ENCODE measurements at regions not wholly inside any gene's neighbourhood (a gene's known extent, or its start where the extent isn't known, plus 50 kb on each side); places are given as distances from the start of the nearest gene placed in this dataset.
"Not testable (repeated sequence)": the region's sequence is repeated elsewhere in the genome, so short reads cannot be mapped to it uniquely, and the experiment has no call there.

DNA sequence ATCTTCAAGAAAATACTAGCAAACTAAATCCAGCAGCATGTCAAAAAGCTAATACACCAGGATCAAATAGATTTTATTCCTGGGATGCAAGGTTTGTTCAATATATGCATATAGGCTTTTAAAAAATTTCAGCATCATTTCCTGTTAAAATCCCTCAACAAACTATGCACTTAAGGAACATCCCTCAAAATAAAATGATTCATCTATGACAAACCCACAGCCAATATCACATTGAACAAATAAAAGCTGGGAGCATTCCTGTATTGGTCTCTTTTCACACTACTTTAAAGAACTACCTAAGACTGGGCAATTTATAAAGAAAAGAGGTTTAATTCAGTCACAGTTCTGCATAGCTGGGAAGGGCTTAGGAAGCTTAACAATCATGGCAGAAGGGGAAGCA lies 726.7 kb downstream of the GRXCR1 start:
- no peak for DNase-seq (ENCODE audit: low read depth in 2 of 2)

GRCh38 chr4:43637893-43638292 lies 745.4 kb downstream of the GRXCR1 start:
- not testable (repeated sequence) for DNase-seq (ENCODE audit: low read depth in 2 of 2)

- no peak for DNase-seq (ENCODE audit: low read depth in 2 of 2)
Observed at GRCh38 chr4:43651991-43652390, 759.5 kb downstream of the GRXCR1 start.

DNA sequence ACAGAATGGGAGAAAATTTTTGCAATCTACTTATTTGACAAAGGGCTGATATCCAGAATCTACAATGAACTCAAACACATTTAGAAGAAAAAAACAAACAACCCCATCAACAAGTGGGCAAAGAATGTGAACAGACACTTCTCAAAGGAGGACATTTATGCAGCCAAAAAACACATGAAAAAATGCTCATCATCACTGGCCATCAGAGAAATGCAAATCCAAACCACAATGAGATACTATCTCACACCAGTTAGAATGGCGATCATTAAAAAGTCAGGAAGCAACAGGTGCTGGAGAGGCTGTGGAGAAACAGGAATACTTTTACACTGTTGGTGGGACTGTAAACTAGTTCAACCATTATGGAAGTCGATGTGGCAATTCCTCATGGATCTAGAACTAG lies 767.0 kb downstream of the GRXCR1 start:
- not testable (repeated sequence) for DNase-seq (ENCODE audit: low read depth in 2 of 2)

DNA sequence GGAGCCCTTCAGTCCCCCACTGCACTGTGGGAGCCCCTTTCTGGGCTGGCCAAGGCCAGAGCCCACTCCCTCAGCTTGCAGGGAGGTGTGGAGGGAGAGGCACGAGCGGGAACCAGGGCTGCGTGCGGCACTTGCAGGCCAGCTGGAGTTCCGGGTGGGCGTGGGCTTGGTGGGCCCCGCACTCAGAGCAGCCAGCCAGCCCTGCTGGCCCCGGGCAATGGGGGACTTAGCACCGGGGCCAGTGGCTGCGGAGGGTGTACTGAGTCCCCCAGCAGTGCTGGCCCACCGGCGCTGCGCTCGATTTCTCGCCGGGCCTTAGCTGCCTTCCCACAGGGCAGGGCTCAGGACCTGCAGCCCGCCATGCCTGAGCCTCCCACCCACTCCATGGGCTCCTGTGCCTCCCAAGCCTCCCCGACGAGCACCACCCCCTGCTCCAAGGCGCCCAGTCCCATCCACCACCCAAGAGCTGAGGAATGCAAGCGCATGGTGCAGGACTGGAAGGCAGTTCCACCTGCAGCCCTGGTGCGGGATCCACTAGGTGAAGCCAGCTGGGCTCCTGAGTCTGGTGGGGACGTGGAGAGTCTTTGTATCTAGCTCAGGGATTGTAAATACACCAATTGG lies 776.2 kb downstream of the KCTD8 start:
- DNase-seq (ENCODE audit: low read depth in 2 of 2): not testable (repeated sequence)

GRCh38 chr4:43680421-43680820 lies 768.2 kb downstream of the KCTD8 start:
- no peak for DNase-seq (ENCODE audit: low read depth in 2 of 2)

GRCh38 chr4:43682551-43682950 lies 766.1 kb downstream of the KCTD8 start:
- no peak for DNase-seq (ENCODE audit: low read depth in 2 of 2)

DNA sequence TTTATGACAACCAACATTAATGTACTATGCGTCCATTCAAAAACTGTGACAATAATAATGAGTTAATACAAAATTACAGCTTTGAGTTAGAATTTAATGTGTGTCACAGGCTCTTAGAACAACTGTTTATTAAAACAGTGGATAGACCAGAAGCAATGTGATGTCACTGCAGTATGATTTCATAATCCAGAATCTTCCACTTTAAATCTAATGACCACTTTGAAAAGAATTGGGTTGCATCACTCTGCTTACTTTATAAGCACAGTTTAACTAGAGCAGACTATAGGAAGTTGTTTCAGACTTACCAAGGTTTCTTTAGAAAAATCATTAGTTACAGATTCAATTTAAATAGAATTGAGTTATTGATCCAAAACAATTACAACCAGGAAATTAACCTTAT lies 758.5 kb downstream of the KCTD8 start:
- DNase-seq (ENCODE audit: low read depth in 2 of 2): no peak

GRCh38 chr4:43693876-43694275 lies 754.7 kb downstream of the KCTD8 start:
- DNase-seq (ENCODE audit: low read depth in 2 of 2): no peak

- DNase-seq (ENCODE audit: low read depth in 2 of 2): no peak
Observed at GRCh38 chr4:43709443-43709842, 739.2 kb downstream of the KCTD8 start.

DNA sequence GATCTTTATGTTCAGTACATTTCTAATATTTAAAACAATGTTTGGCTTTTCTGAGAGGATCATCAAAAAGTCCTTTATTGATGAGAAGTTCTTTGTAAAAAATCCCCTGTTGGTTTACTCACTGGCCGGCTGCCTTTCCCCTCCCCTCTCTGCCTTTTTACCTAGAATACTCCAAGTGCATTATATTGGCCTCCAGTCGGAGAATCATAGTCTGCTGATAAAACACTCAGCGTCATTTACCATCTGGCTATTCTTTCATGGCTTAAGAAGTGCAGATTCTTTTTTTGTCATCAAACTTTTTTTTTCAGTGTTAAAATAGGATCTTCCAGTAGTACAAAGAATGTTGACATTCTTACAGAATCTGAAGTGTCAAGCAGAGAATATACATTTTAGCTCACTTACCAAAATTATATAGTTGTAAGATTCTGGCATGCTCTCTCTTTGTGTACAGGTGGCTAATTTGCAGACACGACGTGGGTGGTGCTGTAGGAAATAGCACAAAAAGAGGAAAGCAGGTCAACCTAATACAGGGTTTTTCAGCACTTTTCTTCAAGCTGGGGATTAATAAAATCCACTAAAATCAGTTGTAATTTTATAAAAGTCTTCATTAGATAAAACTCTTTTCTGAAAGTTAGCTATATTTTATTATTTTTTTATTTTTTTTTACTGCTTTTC lies 731.8 kb downstream of the KCTD8 start:
- no peak for DNase-seq (ENCODE audit: low read depth in 2 of 2)

DNA sequence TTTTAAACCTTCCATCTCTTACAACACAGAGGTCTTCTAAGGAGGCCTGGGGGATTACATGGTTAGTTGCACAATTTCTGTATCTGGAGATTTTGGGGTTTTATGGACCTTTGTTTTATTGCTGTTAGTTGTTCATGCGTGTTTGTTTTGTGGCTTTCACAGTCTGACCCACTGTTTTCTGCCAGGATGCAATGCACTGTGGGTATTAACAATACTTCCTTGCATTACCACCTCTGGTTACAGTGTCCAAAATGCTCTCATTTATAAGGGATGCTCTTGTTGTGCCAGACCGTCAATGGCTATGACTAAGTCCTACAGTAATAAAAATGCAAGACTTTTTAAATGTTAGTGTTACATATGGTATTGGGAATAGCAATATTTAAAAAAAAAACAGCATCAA lies 730.2 kb downstream of the KCTD8 start:
- DNase-seq (ENCODE audit: low read depth in 2 of 2): no peak

DNA sequence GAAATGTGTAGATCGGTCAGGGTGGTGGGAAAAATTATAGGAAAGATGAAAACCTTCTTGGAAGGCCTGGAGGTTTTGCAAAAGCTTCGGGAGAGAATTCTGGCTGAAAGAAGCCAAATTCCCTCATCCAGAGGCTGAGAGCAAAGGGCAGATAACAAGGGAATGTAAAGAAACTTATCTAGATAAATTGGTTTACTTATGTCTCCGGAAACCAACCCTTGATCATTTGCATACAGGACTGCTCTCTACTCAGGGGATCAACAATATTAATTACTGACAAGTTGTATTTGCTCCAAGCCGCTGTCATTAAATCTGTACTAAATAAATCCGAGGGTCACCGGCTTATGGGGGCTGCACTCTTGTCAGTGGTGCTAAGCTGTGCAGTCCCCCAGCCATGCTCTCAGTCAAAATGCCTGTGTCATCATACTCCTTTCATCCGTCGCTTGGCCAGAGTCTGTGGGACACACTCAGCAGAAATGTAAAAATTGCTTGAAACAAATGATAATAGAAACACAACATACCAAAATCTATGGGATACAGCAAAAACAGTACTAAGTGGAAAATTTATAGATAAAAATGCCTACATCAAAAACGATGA lies 715.7 kb downstream of the KCTD8 start:
- no peak for DNase-seq (ENCODE audit: low read depth in 2 of 2)

- no peak for DNase-seq (ENCODE audit: low read depth in 2 of 2)
Observed at GRCh38 chr4:43742083-43742482, 706.5 kb downstream of the KCTD8 start.

GRCh38 chr4:43754566-43754965 lies 694.0 kb downstream of the KCTD8 start:
- no peak for DNase-seq (ENCODE audit: low read depth in 2 of 2)

GRCh38 chr4:43757147-43757546 lies 691.5 kb downstream of the KCTD8 start:
- DNase-seq (ENCODE audit: low read depth in 2 of 2): no peak

DNA sequence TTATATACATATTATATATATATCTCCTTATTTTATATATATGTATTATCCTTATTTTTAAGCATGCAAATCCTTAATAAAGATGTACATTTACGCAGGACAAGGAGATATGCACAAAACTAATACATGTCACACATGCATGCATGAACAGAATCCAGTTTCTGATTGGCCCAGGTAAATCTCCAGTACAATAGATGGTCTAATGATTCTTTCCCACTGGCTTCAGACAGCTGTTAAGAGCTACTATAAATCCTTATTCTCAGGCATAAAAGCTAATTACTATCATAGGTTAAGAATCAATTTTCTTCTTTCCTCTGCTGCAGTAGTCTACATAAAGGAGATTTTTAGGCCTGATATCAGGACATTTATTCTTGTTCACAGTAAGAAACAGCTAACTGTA lies 689.8 kb downstream of the KCTD8 start:
- no peak for DNase-seq (ENCODE audit: low read depth in 2 of 2)

DNA sequence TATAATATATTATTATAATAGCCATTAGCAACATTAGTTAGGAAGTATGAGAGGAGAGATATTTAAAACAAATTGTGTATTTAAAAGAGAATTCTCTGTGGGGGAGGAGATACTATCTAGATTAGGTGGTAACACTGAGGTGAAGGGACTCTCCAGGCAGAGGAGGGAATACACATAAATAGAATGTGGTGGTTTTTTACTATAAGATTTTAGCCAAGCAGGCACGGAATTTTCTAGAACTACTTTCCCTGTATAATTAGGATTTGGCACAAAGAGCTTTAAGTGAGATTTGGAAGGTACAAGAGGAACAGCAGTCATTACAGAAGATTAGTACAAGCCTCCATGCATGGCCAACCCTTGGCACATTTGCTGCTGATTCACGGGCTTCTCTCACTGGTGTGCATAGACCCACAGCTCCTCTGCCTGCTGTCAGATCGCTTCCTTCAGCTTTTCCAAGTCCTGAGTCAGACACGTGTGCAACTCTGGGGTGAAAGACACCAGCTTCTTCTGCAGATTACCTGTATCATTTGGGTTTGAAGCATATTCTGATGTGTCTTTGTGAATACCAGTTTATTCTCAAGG lies 685.5 kb downstream of the KCTD8 start:
- no peak for DNase-seq (ENCODE audit: low read depth in 2 of 2)

DNA sequence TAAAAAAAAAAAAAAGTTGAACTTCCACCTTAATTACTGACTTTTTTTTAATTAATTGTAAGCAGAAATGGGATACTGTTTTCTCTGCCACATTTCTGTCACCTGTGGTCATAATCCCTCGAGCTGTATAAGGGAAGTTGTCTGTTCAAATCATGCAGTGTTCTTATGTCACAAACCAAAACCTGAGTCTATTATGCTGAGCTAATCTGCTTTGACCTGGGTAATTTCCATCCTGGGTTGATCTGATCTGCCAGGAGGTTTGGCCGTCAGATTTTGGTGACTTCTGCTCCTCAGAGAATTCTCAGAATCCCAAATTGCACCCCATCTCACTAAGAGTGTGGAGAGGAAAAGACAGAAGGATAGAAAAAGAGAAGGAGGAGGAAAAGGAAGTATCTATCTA lies 683.1 kb downstream of the KCTD8 start:
- no peak for DNase-seq (ENCODE audit: low read depth in 2 of 2)

GRCh38 chr4:43766648-43767047 lies 682.0 kb downstream of the KCTD8 start:
- no peak for DNase-seq (ENCODE audit: low read depth in 2 of 2)

DNA sequence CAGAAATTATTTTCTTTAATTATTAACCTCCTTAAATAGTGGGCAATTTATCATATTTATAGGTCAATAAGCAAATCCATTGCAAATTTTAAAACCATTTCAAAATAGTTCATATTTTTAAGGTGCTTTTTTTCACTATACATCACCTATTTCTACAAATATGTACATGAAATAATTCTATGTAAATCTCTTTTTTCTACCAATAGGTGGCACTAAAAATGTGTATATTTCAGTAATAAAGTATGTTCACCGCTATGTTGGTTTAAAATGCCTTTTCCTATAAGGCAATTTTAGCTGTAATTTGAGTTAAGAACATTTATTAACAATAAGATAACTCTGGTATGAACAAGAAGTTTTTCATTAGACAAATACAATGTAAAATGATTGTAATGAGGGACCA lies 672.2 kb downstream of the KCTD8 start:
- no peak for DNase-seq (ENCODE audit: low read depth in 2 of 2)

DNA sequence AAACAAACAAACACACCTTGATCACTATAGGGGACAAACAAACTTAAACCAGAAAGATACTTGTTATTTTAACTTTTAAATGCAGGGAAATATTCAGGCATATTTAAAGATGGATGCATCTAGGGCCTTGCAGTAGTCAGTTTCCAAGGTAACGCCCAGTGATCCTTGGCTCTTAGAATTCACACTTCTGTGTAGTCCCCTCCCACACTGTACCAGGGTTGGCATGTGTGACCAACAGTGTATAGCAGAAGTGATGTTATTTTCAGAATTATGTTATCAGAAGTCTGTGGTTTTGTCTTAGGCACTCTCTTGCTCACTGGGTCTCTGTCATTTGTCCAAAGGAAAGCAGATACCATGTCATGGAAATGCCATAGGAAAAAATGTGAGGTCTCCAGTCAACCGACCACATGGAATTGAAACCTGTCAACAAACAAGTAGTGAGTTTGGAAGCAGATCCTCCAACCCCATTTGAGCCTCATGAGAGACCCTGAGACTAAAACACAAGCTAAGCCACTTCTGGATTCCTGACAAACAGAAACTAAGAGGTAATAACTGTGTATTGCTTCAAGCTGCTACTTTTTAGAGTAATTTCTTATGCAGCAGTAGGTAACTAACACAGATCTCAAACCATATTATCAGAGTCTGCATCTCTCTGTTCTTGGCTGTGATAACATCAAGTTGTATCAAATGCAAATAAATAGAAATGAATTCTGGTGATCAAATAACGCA lies 670.3 kb downstream of the KCTD8 start:
- DNase-seq (ENCODE audit: low read depth in 2 of 2): no peak
